SK-N-SH (cell line): ENCODE measurements at regions not wholly inside any gene's neighbourhood (a gene's known extent, or its start where the extent isn't known, plus 50 kb on each side); places are given as distances from the start of the nearest gene placed in this dataset.

ENCODE experiments used
- CTCF ChIA-PET: fragments of 300-600, 350-600 bp; formaldehyde crosslinking; extraction: SDS; loops from one replicate; lab custom pipeline; 2021; lab: Yijun Ruan, JAX
- POLR2A ChIA-PET: fragments of 350-600 bp; sonication (Branson Sonifier 250); formaldehyde crosslinking; extraction: SDS; loops from one replicate; lab custom pipeline; 2020; ENCODE audit warnings: antibody characterized with exemption, inconsistent platforms; lab: Yijun Ruan, JAX
- DNase-seq: peaks from one replicate; pipeline ENCODE4 v3.0.0; 2012
- H2AFZ ChIP-seq: fragments of 200-600 bp; sonication (generic); 2 replicates; pipeline ENCODE4 v1.8.1; 2016; ENCODE audit warnings: antibody characterized with exemption, mild to moderate bottlenecking, low read depth
- H3F3A ChIP-seq: fragments of 200-600 bp; sonication (generic); replicated peaks from 2 replicates; pipeline ENCODE3; 2016; ENCODE audit warnings: antibody characterized with exemption, mild to moderate bottlenecking; ENCODE audit not compliant: insufficient read depth
- H3K27ac ChIP-seq, 2 experiments: fragments of 200-500 bp in 1 of 2; fragments of 200-600 bp in 1 of 2; sonication (Bioruptor generic) in 1 of 2; sonication (generic), shearing (Covaris generic) in 1 of 2; 2 replicates each; pipeline versions ENCODE4 v1.5.1 to v1.6.1; 2014 to 2016; ENCODE audit warnings: low read depth in 2 of 2, inconsistent platforms in 1 of 2, low read length in 1 of 2, mild to moderate bottlenecking in 1 of 2, mixed read lengths in 1 of 2
- H3K27me3 ChIP-seq: fragments of 200-600 bp; sonication (generic), shearing (Covaris generic); 2 replicates; pipeline ENCODE4 v1.6.1; 2016; ENCODE audit warnings: mixed run types; ENCODE audit not compliant: insufficient read depth
- H3K36me3 ChIP-seq, 2 experiments: fragments of 200-500 bp in 1 of 2; fragments of 200-600 bp in 1 of 2; sonication (Bioruptor generic) in 1 of 2; sonication (generic) in 1 of 2; replicated peaks in 1 of 2; 2 replicates each; pipeline versions ENCODE3 to v1.5.1; 2014 to 2016; ENCODE audit warnings: low read length in 1 of 2, mild to moderate bottlenecking in 1 of 2; ENCODE audit not compliant: insufficient read depth in 2 of 2, control insufficient read depth in 1 of 2
- H3K4me1 ChIP-seq, 2 experiments: fragments of 200-500 bp in 1 of 2; fragments of 200-600 bp in 1 of 2; sonication (Bioruptor generic) in 1 of 2; sonication (generic), shearing (Covaris generic) in 1 of 2; 2 replicates each; pipeline versions ENCODE4 v1.5.1 to v1.6.1; 2014 to 2016; ENCODE audit warnings: low read depth in 1 of 2, low read length in 1 of 2, mixed run types in 1 of 2; ENCODE audit not compliant: insufficient read depth in 2 of 2, control insufficient read depth in 1 of 2
- H3K4me2 ChIP-seq: fragments of 200-600 bp; sonication (generic), shearing (Covaris generic); 2 replicates; pipeline ENCODE4 v1.6.1; 2017; ENCODE audit warnings: mixed run types
- H3K4me3 ChIP-seq, 2 experiments: fragments of 200-500 bp in 1 of 2; fragments of 200-600 bp in 1 of 2; sonication (Bioruptor generic) in 1 of 2; sonication (generic), shearing (Covaris generic) in 1 of 2; 2 replicates each; pipeline versions ENCODE4 v1.5.1 to v1.8.1; 2014 to 2016; ENCODE audit warnings: low read depth in 2 of 2, inconsistent platforms in 1 of 2, low read length in 1 of 2, mild to moderate bottlenecking in 1 of 2, mixed read lengths in 1 of 2, moderate library complexity in 1 of 2
- H3K79me2 ChIP-seq: fragments of 200-600 bp; sonication (generic); 2 replicates; pipeline ENCODE4 v1.8.1; 2017; ENCODE audit warnings: mild to moderate bottlenecking; ENCODE audit not compliant: insufficient read depth
- H3K9ac ChIP-seq: fragments of 200-600 bp; sonication (generic); 2 replicates; pipeline ENCODE4 v1.6.1; 2017; ENCODE audit warnings: mixed run types
- H3K9me2 ChIP-seq: fragments of 200-600 bp; sonication (generic); 2 replicates; pipeline ENCODE4 v1.6.1; 2017; ENCODE audit warnings: mixed run types
- H3K9me3 ChIP-seq: fragments of 200-600 bp; sonication (generic); 2 replicates; pipeline ENCODE4 v1.6.1; 2017; ENCODE audit warnings: mixed run types, mild to moderate bottlenecking, moderate library complexity
- H4K20me1 ChIP-seq: fragments of 200-600 bp; sonication (generic); 2 replicates; pipeline ENCODE4 v1.6.1; 2017; ENCODE audit warnings: mild to moderate bottlenecking, mixed run types; ENCODE audit not compliant: insufficient read depth
- ELF1 ChIP-seq: IDR thresholded peaks from 2 replicates; pipeline ENCODE4 v1.4.0; 2012
- EP300 ChIP-seq, 2 experiments: IDR thresholded peaks; 2 replicates each; pipeline versions ENCODE4 v1.4.0 to v1.6.1; 2012; ENCODE audit warnings: borderline replicate concordance in 1 of 2, low read depth in 1 of 2, low read length in 1 of 2
- EZH2phosphoT487 ChIP-seq: fragments of 200-600 bp; sonication (generic); IDR thresholded peaks from 2 replicates; pipeline ENCODE4 v1.6.1; 2017; ENCODE audit warnings: low read depth, mixed run types, mild to moderate bottlenecking, antibody characterized with exemption, moderate library complexity, borderline replicate concordance
- FOXJ3 ChIP-seq: sonication (generic); formaldehyde crosslinking; IDR thresholded peaks from 2 replicates; pipeline ENCODE4 v1.5.1; 2020; ENCODE audit warnings: mild to moderate bottlenecking, missing genetic modification reagents
- JUND ChIP-seq: IDR thresholded peaks from 2 replicates; pipeline ENCODE4 v1.4.0; 2012
- MAX ChIP-seq: IDR thresholded peaks from 2 replicates; pipeline ENCODE4 v1.4.0; 2012; ENCODE audit warnings: low read depth
- NRF1 ChIP-seq: IDR thresholded peaks from 2 replicates; pipeline ENCODE4 v1.6.1; 2012; ENCODE audit warnings: low read depth, mild to moderate bottlenecking, low read length
- POLR2AphosphoS5 ChIP-seq: IDR thresholded peaks from 2 replicates; pipeline ENCODE4 v1.6.1; 2012; ENCODE audit warnings: low read depth, low read length
- RAD21 ChIP-seq: IDR thresholded peaks from 2 replicates; pipeline ENCODE4 v1.6.1; 2012; ENCODE audit warnings: mild to moderate bottlenecking, low read length
- RCOR1 ChIP-seq: fragments of 150-350 bp; IDR thresholded peaks from 2 replicates; pipeline ENCODE4 v1.6.1; 2017; ENCODE audit warnings: antibody characterized with exemption, low read length
- RXRA ChIP-seq: IDR thresholded peaks from 2 replicates; pipeline ENCODE4 v1.4.0; 2012; ENCODE audit warnings: low read depth, mild to moderate bottlenecking, borderline replicate concordance
- TAF1 ChIP-seq: IDR thresholded peaks from 2 replicates; pipeline ENCODE4 v1.6.1; 2012; ENCODE audit warnings: low read depth, mild to moderate bottlenecking, low read length, moderate library complexity, borderline replicate concordance
- TEAD4 ChIP-seq: IDR thresholded peaks from 2 replicates; pipeline ENCODE4 v1.4.0; 2012; ENCODE audit warnings: mild to moderate bottlenecking, borderline replicate concordance; ENCODE audit not compliant: insufficient read depth
- USF1 ChIP-seq: IDR thresholded peaks from 2 replicates; pipeline ENCODE4 v1.4.0; 2012; ENCODE audit warnings: low read depth, borderline replicate concordance
- USF2 ChIP-seq: fragments of 150-350 bp; IDR thresholded peaks from 2 replicates; pipeline ENCODE4 v1.6.1; 2017; ENCODE audit warnings: antibody characterized with exemption, low read length, low read depth, borderline replicate concordance
- YY1 ChIP-seq: IDR thresholded peaks from 2 replicates; pipeline ENCODE4 v1.4.0; 2012; ENCODE audit warnings: low read depth, mild to moderate bottlenecking
- ZBTB33 ChIP-seq: IDR thresholded peaks from 2 replicates; pipeline ENCODE4 v1.4.0; 2012; ENCODE audit warnings: low read depth, borderline replicate concordance
- WGBS: methylation state at CpG from one replicate; pipeline ENCODE4 v1.1.6; 2017; ENCODE audit warnings: low lambda C conversion rate; 5-methylcytosine and 5-hydroxymethylcytosine counted together

GRCh38 chr9:36742264-36742663 lies 169.6 kb downstream of the MELK start (continued):
- TF ChIP-seq ZBTB33, result no peak
- TF ChIP-seq YY1, result no peak
- TF ChIP-seq ELF1, result no peak

GRCh38 chr9:36744678-36745077 lies 172.0 kb downstream of the MELK start:
- no peaks in the 10 kb centered on the region for H3F3A ChIP-seq
- H3K4me2 ChIP-seq, result no peak overlapping the region
- H3K4me1 ChIP-seq, result peaks cover 0 to 3% of the 10 kb centered on the region in 2 experiments; a peak in 1 of 4 replicates
- 25% methylated on average over 3 of the region's 3 CpGs for WGBS
- H3K9me2 ChIP-seq, result no peaks in the 10 kb centered on the region
- no peaks in the 10 kb centered on the region; the same call in 1 of the 2 replicates for H3K27me3 ChIP-seq
- no peak overlapping the region for H3K4me3 ChIP-seq
- ChIA-PET POLR2A (no interaction called here), CTCF (interaction anchor here (0.7 to 4.1 kb wide), 3 partner anchors 11 to 70 kb away, joined by 3 to 21 read pairs (median 3); no protein-coding TSS in a partner anchor)
- no peaks in the 10 kb centered on the region for H3K36me3 ChIP-seq
- TF ChIP-seq RXRA (no peak), NRF1 (no peak), POLR2AphosphoS5 (no peak), MAX (no peak), RCOR1 (no peak), EP300 (IDR thresholded peaks at IDR 0.05; ENCODE audit: borderline replicate concordance in 1 of 2, low read depth in 1 of 2, low read length in 1 of 2) (no peak), USF2 (no peak)
- H2AFZ ChIP-seq, result no peak overlapping the region
- H3K9me3 ChIP-seq, result no peaks in the 10 kb centered on the region
- H4K20me1 ChIP-seq, result no peaks in the 10 kb centered on the region
- no peaks in the 10 kb centered on the region for H3K79me2 ChIP-seq
- peak; percentile 53 for DNase-seq
- no peak overlapping the region for H3K9ac ChIP-seq
- H3K27ac ChIP-seq, result no peak overlapping the region

- no peak overlapping the region for H3K4me2 ChIP-seq
- H3K36me3 ChIP-seq, result no peaks in the 10 kb centered on the region
- H3K9ac ChIP-seq, result no peak overlapping the region
- H3K4me1 ChIP-seq, result peaks cover 0 to 3% of the 10 kb centered on the region in 2 experiments; a peak in 1 of 4 replicates
- H3K27me3 ChIP-seq, result no peaks in the 10 kb centered on the region; the same call in 1 of the 2 replicates
- POLR2A ChIA-PET, result no interaction called here
- H3K79me2 ChIP-seq, result no peaks in the 10 kb centered on the region
- H3K9me2 ChIP-seq, result no peaks in the 10 kb centered on the region
- H2AFZ ChIP-seq, result no peak overlapping the region
- no peak for DNase-seq
- no peaks in the 10 kb centered on the region for H3F3A ChIP-seq
- no peaks in the 10 kb centered on the region for H4K20me1 ChIP-seq
- WGBS, result 51% methylated on average over 9 of the region's 11 CpGs
- H3K27ac ChIP-seq, result no peak overlapping the region
- CTCF ChIA-PET, result interaction anchor here (0.6 to 2.2 kb wide), 4 partner anchors 9 to 28 kb away, joined by 3 to 7 read pairs (median 4); no protein-coding TSS in a partner anchor
- no peaks in the 10 kb centered on the region for H3K9me3 ChIP-seq
- H3K4me3 ChIP-seq, result no peak overlapping the region
- no peak for TF ChIP-seq EZH2phosphoT487
- no peak for TF ChIP-seq USF1
- no peak for TF ChIP-seq ZBTB33
- TF ChIP-seq FOXJ3 (CRISPR knock-in tag), result no peak
- no peak for TF ChIP-seq RAD21
- TF ChIP-seq JUND, result no peak
- TF ChIP-seq POLR2AphosphoS5, result no peak
- no peak for TF ChIP-seq ELF1
- no peak for TF ChIP-seq EP300 (IDR thresholded peaks at IDR 0.05; ENCODE audit: borderline replicate concordance in 1 of 2, low read depth in 1 of 2, low read length in 1 of 2)
- TF ChIP-seq MAX, result no peak
- TF ChIP-seq TEAD4, result no peak
- TF ChIP-seq USF2, result no peak
- TF ChIP-seq TAF1, result no peak
These were observed 173.3 kb downstream of the MELK start for GRCh38 chr9:36745977-36746376.
